Body of pancreas (tissue), 4 donors: ENCODE measurements at regions not wholly inside any gene's neighbourhood (a gene's known extent, or its start where the extent isn't known, plus 50 kb on each side); places are given as distances from the start of the nearest gene placed in this dataset.

Source experiments
- ATAC-seq: fragments of 150-250 bp; one replicate; pipeline ENCODE4 v1.9.1; 2016
- DNase-seq, 4 donors: peaks; one replicate each; pipeline ENCODE4 v3.0.0-alpha.2; 2019
- H3K27ac ChIP-seq, 4 donors: fragments of 200-600 bp; sonication (generic); 1 replicate in 3 of 4; 2 replicates in 1 of 4; pipeline versions ENCODE4 v1.5.1 to v1.6.1; 2016 to 2019; ENCODE audit warnings: mild to moderate bottlenecking in 1 of 4, mixed read lengths in 1 of 4, moderate library complexity in 1 of 4
- H3K27me3 ChIP-seq, 2 donors: fragments of 200-600 bp; sonication (generic); one replicate each; pipeline ENCODE4 v1.6.0; 2016; ENCODE audit warnings: mild to moderate bottlenecking in 1 of 2
- H3K36me3 ChIP-seq, 2 donors: fragments of 200-600 bp; sonication (generic); replicated peaks in 1 of 2; 2 replicates each; pipeline ENCODE4 v1.5.1; 2016; ENCODE audit warnings: low read depth in 2 of 2; ENCODE audit not compliant: insufficient read depth in 1 of 2
- H3K4me1 ChIP-seq: fragments of 200-600 bp; sonication (generic); one replicate; pipeline ENCODE4 v1.6.0; 2016
- H3K4me3 ChIP-seq, 2 donors: fragments of 200-600 bp; sonication (generic); 1 replicate in 1 of 2; 2 replicates in 1 of 2; pipeline ENCODE4 v1.5.1; 2016 to 2019
- H3K9me3 ChIP-seq, 3 donors: fragments of 200-600 bp; sonication (generic); 1 replicate in 2 of 3; 2 replicates in 1 of 3; pipeline ENCODE4 v1.5.1; 2016
- POLR2A ChIP-seq, 3 donors: fragments of 450-650 bp; IDR thresholded peaks; one replicate each; pipeline ENCODE4 v1.6.1; 2016; ENCODE audit warnings: antibody characterized with exemption in 3 of 3, mild to moderate bottlenecking in 2 of 3
- WGBS, 2 donors: methylation state at CpG; one replicate each; pipeline ENCODE4 v1.1.5; 2017; 5-methylcytosine and 5-hydroxymethylcytosine counted together
- intact Hi-C: fragments of 100-400 bp; cut with DNase I; formaldehyde crosslinking; loops from one replicate; pipeline ENCODE4 v1.15.1; 2023
- TF ChIP-seq, protein P1 (sequence below), 7 experiments: fragments of 450-650 bp in 4 of 7; fragments of 200-600 bp in 3 of 7; sonication (generic) in 3 of 7; IDR thresholded peaks; one replicate each; pipeline ENCODE4 v1.5.1; 2016 to 2019; ENCODE audit warnings: antibody characterized with exemption in 7 of 7

DNA sequence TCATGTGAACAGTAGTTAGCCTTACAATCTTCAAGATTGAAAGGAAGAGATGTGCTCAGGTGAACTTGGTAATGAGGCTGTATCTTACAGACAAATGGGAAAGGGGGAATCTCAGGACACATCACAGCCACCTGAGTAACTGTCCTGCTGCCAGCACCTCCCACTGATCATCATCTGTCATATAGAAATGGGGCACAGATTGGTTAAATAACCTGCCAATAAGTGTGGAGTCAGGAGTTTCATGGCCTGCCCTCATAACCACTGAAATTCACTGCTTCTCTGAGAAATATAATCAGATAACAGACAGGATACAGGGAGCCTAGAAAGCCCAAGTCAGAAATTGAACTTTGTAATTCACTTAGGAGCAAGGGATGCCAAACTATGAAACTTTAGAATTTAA is 64.9 kb upstream of the TAS2R16 start:
- Histone ChIP-seq H3K4me3 (no peak overlapping the region), H3K27ac (no peak overlapping the region), H3K9me3 (no peaks in the 10 kb centered on the region), H3K27me3 (no peaks in the 10 kb centered on the region), H3K36me3 (no peaks in the 10 kb centered on the region), H3K4me1 (no peaks in the 10 kb centered on the region)
- no peak for TF ChIP-seq POLR2A (IDR thresholded peaks at IDR 0.05)
- TF ChIP-seq, protein P1, sequence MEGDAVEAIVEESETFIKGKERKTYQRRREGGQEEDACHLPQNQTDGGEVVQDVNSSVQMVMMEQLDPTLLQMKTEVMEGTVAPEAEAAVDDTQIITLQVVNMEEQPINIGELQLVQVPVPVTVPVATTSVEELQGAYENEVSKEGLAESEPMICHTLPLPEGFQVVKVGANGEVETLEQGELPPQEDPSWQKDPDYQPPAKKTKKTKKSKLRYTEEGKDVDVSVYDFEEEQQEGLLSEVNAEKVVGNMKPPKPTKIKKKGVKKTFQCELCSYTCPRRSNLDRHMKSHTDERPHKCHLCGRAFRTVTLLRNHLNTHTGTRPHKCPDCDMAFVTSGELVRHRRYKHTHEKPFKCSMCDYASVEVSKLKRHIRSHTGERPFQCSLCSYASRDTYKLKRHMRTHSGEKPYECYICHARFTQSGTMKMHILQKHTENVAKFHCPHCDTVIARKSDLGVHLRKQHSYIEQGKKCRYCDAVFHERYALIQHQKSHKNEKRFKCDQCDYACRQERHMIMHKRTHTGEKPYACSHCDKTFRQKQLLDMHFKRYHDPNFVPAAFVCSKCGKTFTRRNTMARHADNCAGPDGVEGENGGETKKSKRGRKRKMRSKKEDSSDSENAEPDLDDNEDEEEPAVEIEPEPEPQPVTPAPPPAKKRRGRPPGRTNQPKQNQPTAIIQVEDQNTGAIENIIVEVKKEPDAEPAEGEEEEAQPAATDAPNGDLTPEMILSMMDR (IDR thresholded peaks at IDR 0.05), result no peak
- DNase-seq (no peak), ATAC-seq (no peak)
- intact Hi-C loops, result no loop called here

DNA sequence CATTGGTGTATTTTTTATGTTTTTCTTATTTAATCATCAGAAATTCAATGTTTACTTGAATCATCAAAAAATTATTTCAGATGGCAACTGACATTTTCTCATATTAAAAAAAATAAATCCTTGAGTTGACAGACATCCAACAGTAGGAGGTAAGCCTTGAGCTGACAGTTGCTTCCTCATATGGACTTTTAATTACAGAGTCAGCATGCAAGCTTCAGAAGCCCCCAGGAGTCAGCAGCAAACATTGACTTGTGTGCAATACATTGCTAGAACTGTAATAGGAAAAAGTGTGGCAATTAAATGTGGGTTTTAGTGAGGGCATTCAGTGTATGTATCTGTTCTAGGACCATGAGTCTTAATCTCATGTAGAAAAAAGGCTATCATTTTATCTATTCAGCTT is 62.4 kb upstream of the TAS2R16 start:
- ATAC-seq, result no peak
- H3K27ac ChIP-seq, result no peak overlapping the region
- no peaks in the 10 kb centered on the region for H3K9me3 ChIP-seq
- no peaks in the 10 kb centered on the region for H3K27me3 ChIP-seq
- intact Hi-C loops, result no loop called here
- no peak overlapping the region for H3K4me3 ChIP-seq
- TF ChIP-seq, protein P1 (IDR thresholded peaks at IDR 0.05), result no peak
- no peak for TF ChIP-seq POLR2A (IDR thresholded peaks at IDR 0.05)
- no peaks in the 10 kb centered on the region for H3K4me1 ChIP-seq
- DNase-seq, result no peak
- H3K36me3 ChIP-seq, result no peaks in the 10 kb centered on the region

DNA sequence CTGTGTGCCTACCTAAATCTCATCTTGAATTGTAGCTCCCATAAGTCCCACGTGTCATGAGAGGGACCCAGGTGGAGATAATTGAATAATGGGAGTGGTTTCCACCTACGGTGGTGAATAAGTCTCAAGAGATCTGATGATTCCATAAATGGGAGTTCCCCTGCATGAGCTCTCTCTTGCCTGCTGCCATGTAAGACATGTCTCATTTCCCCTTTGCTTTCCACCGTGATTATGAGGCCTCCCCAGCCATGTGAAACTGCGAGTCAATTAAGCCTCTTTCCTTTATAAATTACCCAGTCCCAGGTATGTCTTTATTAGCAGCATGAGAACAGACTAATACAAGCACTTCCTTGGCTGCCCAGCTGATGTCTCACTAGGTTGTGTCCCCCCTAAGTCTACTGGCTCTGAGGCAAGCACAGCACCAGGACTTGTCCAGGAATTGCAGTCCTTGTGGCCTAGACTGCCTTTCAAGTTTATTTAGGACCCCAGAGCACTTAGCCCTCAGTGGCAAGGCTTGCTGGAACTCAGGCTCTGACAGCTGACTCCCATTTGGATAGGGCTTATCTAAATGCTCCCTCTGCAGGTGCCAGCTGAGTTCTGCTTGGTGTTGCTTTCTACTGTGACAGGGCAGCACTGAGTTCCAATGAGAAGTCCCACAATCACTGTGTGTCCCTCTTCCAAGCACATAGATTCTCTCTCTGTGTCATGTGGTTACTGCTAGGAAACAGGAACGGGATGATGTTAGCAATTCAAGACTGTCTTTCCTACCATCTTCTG is 59.0 kb upstream of the TAS2R16 start:
- ATAC-seq (no peak), DNase-seq (peak; percentile 27 to 56 (median 35))
- Histone ChIP-seq H3K36me3 (no peaks in the 10 kb centered on the region), H3K4me3 (no peak overlapping the region), H3K9me3 (peaks cover 0 to 3% (median 0%) of the 10 kb centered on the region in 3 donors), H3K27ac (no peak overlapping the region), H3K27me3 (no peaks in the 10 kb centered on the region), H3K4me1 (no peaks in the 10 kb centered on the region)
- 36 to 52% methylated on average over 5 of the region's 5 CpGs for whole genome bisulfite sequencing, 2 donors
- intact Hi-C loops, result no loop called here
- TF ChIP-seq POLR2A (IDR thresholded peaks at IDR 0.05), result no peak
- TF ChIP-seq, protein P1 (IDR thresholded peaks at IDR 0.05), result peak in 4 of 7 experiments; percentile 32 to 46 (median 42)

DNA sequence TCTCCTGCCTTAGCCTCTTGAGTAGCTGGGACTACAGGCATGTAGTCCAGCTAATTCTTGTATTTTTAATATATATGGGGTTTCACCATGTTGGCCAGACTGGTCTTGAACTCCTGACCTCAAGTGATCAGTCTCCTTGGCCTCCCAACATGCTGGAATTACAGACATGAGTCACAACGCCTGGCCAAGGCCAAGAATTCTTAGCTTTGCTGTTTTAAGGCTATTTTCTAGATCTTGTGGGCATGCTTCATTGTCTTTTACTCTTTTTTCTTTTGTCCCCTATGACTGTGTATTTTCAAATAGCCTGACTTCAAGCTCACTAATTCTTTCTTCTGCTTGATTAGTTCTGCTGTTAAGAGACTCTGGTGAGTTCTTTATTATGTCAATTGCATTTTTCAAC is 56.4 kb upstream of the TAS2R16 start:
- Histone ChIP-seq H3K4me1 (no peaks in the 10 kb centered on the region), H3K27me3 (no peaks in the 10 kb centered on the region), H3K27ac (no peak overlapping the region), H3K36me3 (no peaks in the 10 kb centered on the region), H3K9me3 (peaks cover 0 to 14% (median 0%) of the 10 kb centered on the region in 3 donors), H3K4me3 (no peak overlapping the region)
- WGBS, 2 donors, result 44 to 74% methylated on average over 1 of the region's 1 CpG
- DNase-seq, result no peak
- TF ChIP-seq, protein P1 (IDR thresholded peaks at IDR 0.05), result no peak
- TF ChIP-seq POLR2A (IDR thresholded peaks at IDR 0.05), result no peak
- intact Hi-C loops, result no loop called here
- ATAC-seq, result no peak

DNA sequence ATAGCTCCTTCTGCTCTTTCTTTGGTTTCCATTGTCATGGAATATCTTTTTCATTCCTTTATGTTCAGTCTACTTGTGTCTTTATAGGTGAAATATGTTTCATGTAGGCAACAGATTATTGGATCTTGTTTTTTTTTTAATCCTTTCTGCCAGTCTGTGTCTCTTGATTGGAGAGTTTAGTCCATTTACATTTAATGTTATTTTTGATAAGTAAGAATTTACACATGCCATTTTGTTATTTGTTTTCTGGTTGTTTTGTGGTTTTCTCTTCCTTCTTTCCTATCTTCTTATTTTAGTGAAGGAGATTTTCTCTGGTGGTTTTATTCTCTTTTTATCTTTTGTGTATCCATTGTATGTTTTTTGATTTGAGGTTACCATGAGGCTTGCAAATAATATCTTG is 52.5 kb upstream of the TAS2R16 start:
- H3K9me3 ChIP-seq, result peaks cover 0 to 14% (median 0%) of the 10 kb centered on the region in 3 donors
- no peak overlapping the region for H3K27ac ChIP-seq
- no peaks in the 10 kb centered on the region for H3K27me3 ChIP-seq
- H3K4me1 ChIP-seq, result no peaks in the 10 kb centered on the region
- TF ChIP-seq POLR2A (IDR thresholded peaks at IDR 0.05), result no peak
- TF ChIP-seq, protein P1 (IDR thresholded peaks at IDR 0.05), result no peak
- intact Hi-C loops, result no loop called here
- no peaks in the 10 kb centered on the region for H3K36me3 ChIP-seq
- no peak overlapping the region for H3K4me3 ChIP-seq
- DNase-seq, result no peak
- ATAC-seq, result no peak
